PC-3 (cell line): ENCODE measurements at regions not wholly inside any gene's neighbourhood (a gene's known extent, or its start where the extent isn't known, plus 50 kb on each side); places are given as distances from the start of the nearest gene placed in this dataset.
A peak's percentile ranks its signal among the peaks of the same experiment; 100 is the strongest.

Experiments
- ATAC-seq: fragments of 200-7000 bp; cut with Tn5 transposase; 2 replicates; pipeline ENCODE4 v1.9.1; 2020; ENCODE audit warnings: mild to moderate bottlenecking, moderate library complexity
- BruUV-seq: library from RNA; stranded (reverse); fragments of 400-500 nt; replicated peaks from 2 replicates; lab custom pipeline; 2021; lab: Mats Ljungman, UMichigan
- CTCF ChIA-PET: fragments of 300-600 bp; sonication (Branson Sonifier 250); formaldehyde crosslinking; loops from one replicate; lab custom pipeline; 2022; ENCODE audit warnings: antibody characterized with exemption; lab: Charles Lee
- POLR2A ChIA-PET: fragments of 300-600 bp; sonication (Branson Sonifier 250); formaldehyde crosslinking; loops from one replicate; lab custom pipeline; 2022; ENCODE audit warnings: antibody characterized with exemption; ENCODE audit not compliant: unreplicated experiment; lab: Charles Lee
- DNase-seq: peaks from one replicate; pipeline ENCODE4 v3.0.0-alpha.2; 2015
- H2AFZ ChIP-seq: fragments of 300-600 bp; sonication (generic); 2 replicates; pipeline ENCODE4 v1.6.0; 2016; ENCODE audit warnings: antibody characterized with exemption, low read length
- H3F3A ChIP-seq: fragments of 300-600 bp; sonication (generic); one replicate; pipeline ENCODE4 v1.6.0; 2017; ENCODE audit warnings: antibody characterized with exemption, low read length, control low read depth, mild to moderate bottlenecking; ENCODE audit not compliant: unreplicated experiment
- H3K27ac ChIP-seq: fragments of 300-600 bp; sonication (generic); 2 replicates; pipeline ENCODE4 v1.5.1; 2016; ENCODE audit warnings: mild to moderate bottlenecking, low read length
- H3K27me3 ChIP-seq: fragments of 300-600 bp; sonication (generic); 2 replicates; pipeline ENCODE4 v1.6.1; 2016; ENCODE audit warnings: low read length, mixed read lengths
- H3K36me3 ChIP-seq: fragments of 300-600 bp; sonication (generic); 2 replicates; pipeline ENCODE4 v1.6.1; 2016; ENCODE audit warnings: low read depth, mixed run types, low read length, mixed read lengths
- H3K4me1 ChIP-seq: fragments of 300-600 bp; sonication (generic); 2 replicates; pipeline ENCODE4 v1.5.1; 2016; ENCODE audit warnings: low read length; ENCODE audit not compliant: insufficient read depth
- H3K4me2 ChIP-seq: fragments of 300-600 bp; sonication (generic); 2 replicates; pipeline ENCODE4 v1.6.0; 2016; ENCODE audit warnings: low read length
- H3K4me3 ChIP-seq: fragments of 300-600 bp; sonication (generic); 2 replicates; pipeline ENCODE4 v1.5.1; 2016; ENCODE audit warnings: mild to moderate bottlenecking, low read length, mixed read lengths
- H3K79me2 ChIP-seq: fragments of 300-600 bp; sonication (generic); 2 replicates; pipeline ENCODE4 v1.6.1; 2017; ENCODE audit warnings: low read length, mixed read lengths
- H3K9ac ChIP-seq: fragments of 300-600 bp; sonication (generic); 2 replicates; pipeline ENCODE4 v1.6.0; 2016; ENCODE audit warnings: mild to moderate bottlenecking, low read length
- H3K9me2 ChIP-seq: fragments of 300-600 bp; sonication (generic); replicated peaks from 2 replicates; pipeline ENCODE4 v1.6.1; 2016; ENCODE audit warnings: mixed run types, low read length, mixed read lengths
- H3K9me3 ChIP-seq: fragments of 300-600 bp; sonication (generic); 2 replicates; pipeline ENCODE4 v1.6.1; 2016; ENCODE audit warnings: low read length, mixed read lengths
- H4K20me1 ChIP-seq: fragments of 300-600 bp; sonication (generic); 2 replicates; pipeline ENCODE4 v1.6.1; 2016; ENCODE audit warnings: low read length, mixed read lengths
- EZH2 ChIP-seq: fragments of 300-600 bp; sonication (generic); IDR thresholded peaks from one replicate; pipeline ENCODE4 v1.6.1; 2017; ENCODE audit warnings: antibody characterized with exemption, mild to moderate bottlenecking, low read length; ENCODE audit not compliant: unreplicated experiment
- EZH2phosphoT487 ChIP-seq: fragments of 300-600 bp; sonication (generic); IDR thresholded peaks from 2 replicates; pipeline ENCODE4 v1.6.1; 2018; ENCODE audit warnings: mild to moderate bottlenecking, antibody characterized with exemption, low read length, borderline replicate concordance
- intact Hi-C: fragments of 100-400 bp; cut with micrococcal nuclease; formaldehyde crosslinking; loops from 2 replicates; pipeline ENCODE4 v1.9.0; 2023
- TF ChIP-seq, protein P1 (sequence below): fragments of 300-600 bp; sonication (generic); conservative IDR thresholded peaks from 2 replicates; pipeline ENCODE4 v1.5.1; 2017; ENCODE audit warnings: antibody characterized with exemption, low read depth, mild to moderate bottlenecking, low read length

DNA sequence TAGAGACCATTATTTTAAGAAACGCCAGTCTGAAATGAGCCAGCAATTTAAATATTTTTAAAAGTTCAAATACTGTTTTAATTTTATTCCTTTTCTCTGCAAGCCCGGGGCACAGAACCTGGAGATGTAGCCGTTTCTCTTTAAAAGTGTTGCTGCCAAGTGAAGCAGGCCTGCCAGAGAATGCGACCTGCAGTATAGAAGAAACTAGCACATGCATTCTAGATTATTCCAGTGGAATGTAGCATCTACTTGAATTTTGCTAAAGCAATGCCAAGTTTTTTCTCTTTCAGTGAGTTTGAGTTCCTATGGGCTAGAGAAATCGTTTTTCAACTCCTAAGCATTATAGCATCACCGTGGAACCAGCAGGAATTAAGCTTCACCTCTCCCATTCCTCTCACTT, 101.3 kb downstream of the QRSL1 start:
- ChIA-PET CTCF (no interaction called here), POLR2A (no interaction called here)
- no peak for ATAC-seq
- TF ChIP-seq EZH2phosphoT487 (no peak), EZH2 (no peak)
- TF ChIP-seq, protein P1, sequence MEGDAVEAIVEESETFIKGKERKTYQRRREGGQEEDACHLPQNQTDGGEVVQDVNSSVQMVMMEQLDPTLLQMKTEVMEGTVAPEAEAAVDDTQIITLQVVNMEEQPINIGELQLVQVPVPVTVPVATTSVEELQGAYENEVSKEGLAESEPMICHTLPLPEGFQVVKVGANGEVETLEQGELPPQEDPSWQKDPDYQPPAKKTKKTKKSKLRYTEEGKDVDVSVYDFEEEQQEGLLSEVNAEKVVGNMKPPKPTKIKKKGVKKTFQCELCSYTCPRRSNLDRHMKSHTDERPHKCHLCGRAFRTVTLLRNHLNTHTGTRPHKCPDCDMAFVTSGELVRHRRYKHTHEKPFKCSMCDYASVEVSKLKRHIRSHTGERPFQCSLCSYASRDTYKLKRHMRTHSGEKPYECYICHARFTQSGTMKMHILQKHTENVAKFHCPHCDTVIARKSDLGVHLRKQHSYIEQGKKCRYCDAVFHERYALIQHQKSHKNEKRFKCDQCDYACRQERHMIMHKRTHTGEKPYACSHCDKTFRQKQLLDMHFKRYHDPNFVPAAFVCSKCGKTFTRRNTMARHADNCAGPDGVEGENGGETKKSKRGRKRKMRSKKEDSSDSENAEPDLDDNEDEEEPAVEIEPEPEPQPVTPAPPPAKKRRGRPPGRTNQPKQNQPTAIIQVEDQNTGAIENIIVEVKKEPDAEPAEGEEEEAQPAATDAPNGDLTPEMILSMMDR = no peak
- Histone ChIP-seq H3K27ac (peak overlapping the region; percentile 25; the same call in 1 of the 2 replicates), H3K27me3 (no peaks in the 10 kb centered on the region), H3K36me3 (no peaks in the 10 kb centered on the region), H3K4me1 (peaks cover 9% of the 10 kb centered on the region; the same call in 1 of the 2 replicates), H4K20me1 (no peaks in the 10 kb centered on the region), H3F3A (no peaks in the 10 kb centered on the region), H3K9ac (no peak overlapping the region), H2AFZ (no peak overlapping the region), H3K4me3 (no peak overlapping the region), H3K79me2 (no peaks in the 10 kb centered on the region), H3K9me2 (no peaks in the 10 kb centered on the region), H3K4me2 (no peak overlapping the region), H3K9me3 (no peaks in the 10 kb centered on the region)
- no peak for DNase-seq
- intact Hi-C loops = no loop called here
- BruUV-seq = no TSS peak

DNA sequence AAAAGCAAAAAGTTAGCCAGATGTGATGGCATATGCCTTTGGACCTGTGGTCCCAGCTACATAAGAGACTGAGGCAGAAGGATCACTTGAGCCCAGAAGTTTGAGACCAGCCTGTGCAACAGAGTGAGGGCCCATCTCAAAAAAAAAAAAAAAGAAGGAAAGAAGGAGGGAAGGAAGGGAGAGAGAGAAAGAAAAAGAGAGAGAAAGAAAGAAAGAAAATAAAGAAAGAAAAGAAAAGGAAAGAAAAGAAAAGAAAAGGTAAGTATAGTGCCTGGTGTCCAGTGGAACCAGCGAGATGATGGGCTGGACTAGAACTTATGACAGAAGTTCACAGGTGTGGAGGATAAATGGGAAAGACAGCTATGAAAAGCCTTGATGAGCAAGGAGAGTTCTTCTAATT, 100.9 kb downstream of the QRSL1 start:
- intact Hi-C loops = no loop called here
- BruUV-seq = no TSS peak

DNA sequence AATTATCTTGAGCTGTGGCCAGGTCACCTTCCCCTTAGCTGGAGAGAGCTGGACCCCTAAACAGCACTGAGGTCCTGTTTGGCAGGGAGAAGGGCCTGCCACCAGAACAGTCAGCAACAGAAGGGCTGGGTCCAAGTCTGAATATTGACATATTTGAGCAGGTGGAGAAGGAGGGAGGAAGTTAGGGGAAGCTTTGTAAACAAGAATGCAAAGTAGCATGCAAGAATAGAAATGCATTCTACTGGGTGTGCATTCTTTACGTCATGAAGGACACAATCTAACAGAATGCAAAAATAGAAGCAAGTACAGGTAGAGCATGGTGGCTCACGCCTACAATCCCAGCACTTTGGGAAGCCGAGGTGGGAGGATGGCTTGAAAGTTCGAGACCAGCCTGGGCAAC, 100.5 kb downstream of the QRSL1 start:
- ChIA-PET POLR2A (no interaction called here), CTCF (interaction anchor here (0.7 kb wide), 1 partner anchor 15 kb away, joined by 5 read pairs; no protein-coding TSS in a partner anchor)
- Histone ChIP-seq H3F3A (no peaks in the 10 kb centered on the region), H3K27me3 (no peaks in the 10 kb centered on the region), H4K20me1 (no peaks in the 10 kb centered on the region), H3K79me2 (no peaks in the 10 kb centered on the region), H3K9ac (no peak overlapping the region), H3K9me2 (no peaks in the 10 kb centered on the region), H3K4me1 (peaks cover 11% of the 10 kb centered on the region; the same call in 1 of the 2 replicates), H3K9me3 (no peaks in the 10 kb centered on the region), H2AFZ (no peak overlapping the region), H3K27ac (no peak overlapping the region), H3K4me2 (no peak overlapping the region), H3K36me3 (no peaks in the 10 kb centered on the region), H3K4me3 (no peak overlapping the region)
- ATAC-seq (no peak), DNase-seq (no peak)
- BruUV-seq = no TSS peak
- intact Hi-C loops = no loop called here
- no peak for TF ChIP-seq EZH2
- no peak for TF ChIP-seq EZH2phosphoT487
- TF ChIP-seq, protein P1 = no peak

More for the DNA sequence above, 100.9 kb downstream of the QRSL1 start:
- H3K4me3 ChIP-seq = no peak overlapping the region
- no peaks in the 10 kb centered on the region for H4K20me1 ChIP-seq
- H3K79me2 ChIP-seq = no peaks in the 10 kb centered on the region
- no peak for DNase-seq
- H3K9me3 ChIP-seq = no peaks in the 10 kb centered on the region
- H3K27me3 ChIP-seq = no peaks in the 10 kb centered on the region
- no peak overlapping the region for H3K4me2 ChIP-seq
- H3K9me2 ChIP-seq = no peaks in the 10 kb centered on the region
- no peak overlapping the region for H2AFZ ChIP-seq
- ChIA-PET CTCF (interaction anchor here (0.7 kb wide), 1 partner anchor 15 kb away, joined by 5 read pairs; no protein-coding TSS in a partner anchor), POLR2A (no interaction called here)
- no peak for ATAC-seq
- H3K27ac ChIP-seq = no peak overlapping the region
- no peaks in the 10 kb centered on the region for H3F3A ChIP-seq
- TF ChIP-seq EZH2phosphoT487 = no peak
- no peak for TF ChIP-seq EZH2
- TF ChIP-seq, protein P1 = no peak
- no peak overlapping the region for H3K9ac ChIP-seq
- peaks cover 9% of the 10 kb centered on the region; the same call in 1 of the 2 replicates for H3K4me1 ChIP-seq
- no peaks in the 10 kb centered on the region for H3K36me3 ChIP-seq
